ENCODE measurements at regions not wholly inside any gene's neighbourhood (a gene's known extent, or its start where the extent isn't known, plus 50 kb on each side); places are given as distances from the start of the nearest gene placed in this dataset.

- CTCF ChIA-PET, result no interaction called here
Measured at GRCh38 chr1:30310966-30311742, 412.2 kb downstream of the MATN1 start.

More at GRCh38 chr1:30310966-30311742, 412.2 kb downstream of the MATN1 start:
- Histone ChIP-seq H3K4me2 (ENCODE audit: control insufficient read depth, insufficient read depth) (no peak overlapping the region), H3K27me3 (replicated peaks in 1 of 2; ENCODE audit: control insufficient read depth in 2 of 2, insufficient read depth in 2 of 2, low read length in 1 of 2) (no peaks in the 10 kb centered on the region; a peak in 2 of 4 replicates), H4K20me1 (ENCODE audit: control insufficient read depth, insufficient read depth) (no peaks in the 10 kb centered on the region; the same call in 1 of the 2 replicates), H3K9me3 (replicated peaks; ENCODE audit: control insufficient read depth, insufficient read depth, low read length) (no peaks in the 10 kb centered on the region), H3K4me1 (ENCODE audit: control insufficient read depth, insufficient read depth, low read length) (no peaks in the 10 kb centered on the region), H2AFZ (ENCODE audit: control insufficient read depth, low read depth, low read length) (no peak overlapping the region), H3K36me3 (ENCODE audit: control insufficient read depth in 2 of 2, insufficient read depth in 2 of 2, low read length in 1 of 2) (no peaks in the 10 kb centered on the region), H3K79me2 (ENCODE audit: control insufficient read depth, insufficient read depth, low read length) (no peaks in the 10 kb centered on the region), H3K4me3 (no peak overlapping the region), H3K9ac (ENCODE audit: control insufficient read depth, insufficient read depth, low read length) (no peak overlapping the region), H3K27ac (ENCODE audit: control insufficient read depth, insufficient read depth) (no peak overlapping the region)
- ChIA-PET POLR2A (no interaction called here), SMC1A (ENCODE audit: uncharacterized antibody, unreplicated experiment) (no interaction called here), RAD21 (ENCODE audit: unreplicated experiment) (no interaction called here)
- BruUV-seq (replicated peaks), result no TSS peak
- WGBS (ENCODE audit: insufficient coverage, insufficient replicate concordance, low lambda C conversion rate, missing lambda C conversion rate), result 5% methylated on average over 11 of the region's 11 CpGs
- no peak for ATAC-seq
- intact Hi-C loops (cut with micrococcal nuclease; ENCODE audit: unreplicated experiment), result no loop called here
- TF ChIP-seq RAD51 (IDR thresholded peaks at IDR 0.05) (no peak), HSF1 (IDR thresholded peaks at IDR 0.05; ENCODE audit: low read depth, low read length) (no peak), ATF7 (IDR thresholded peaks at IDR 0.05; ENCODE audit: low read depth) (no peak)
- TF ChIP-seq, protein P1, sequence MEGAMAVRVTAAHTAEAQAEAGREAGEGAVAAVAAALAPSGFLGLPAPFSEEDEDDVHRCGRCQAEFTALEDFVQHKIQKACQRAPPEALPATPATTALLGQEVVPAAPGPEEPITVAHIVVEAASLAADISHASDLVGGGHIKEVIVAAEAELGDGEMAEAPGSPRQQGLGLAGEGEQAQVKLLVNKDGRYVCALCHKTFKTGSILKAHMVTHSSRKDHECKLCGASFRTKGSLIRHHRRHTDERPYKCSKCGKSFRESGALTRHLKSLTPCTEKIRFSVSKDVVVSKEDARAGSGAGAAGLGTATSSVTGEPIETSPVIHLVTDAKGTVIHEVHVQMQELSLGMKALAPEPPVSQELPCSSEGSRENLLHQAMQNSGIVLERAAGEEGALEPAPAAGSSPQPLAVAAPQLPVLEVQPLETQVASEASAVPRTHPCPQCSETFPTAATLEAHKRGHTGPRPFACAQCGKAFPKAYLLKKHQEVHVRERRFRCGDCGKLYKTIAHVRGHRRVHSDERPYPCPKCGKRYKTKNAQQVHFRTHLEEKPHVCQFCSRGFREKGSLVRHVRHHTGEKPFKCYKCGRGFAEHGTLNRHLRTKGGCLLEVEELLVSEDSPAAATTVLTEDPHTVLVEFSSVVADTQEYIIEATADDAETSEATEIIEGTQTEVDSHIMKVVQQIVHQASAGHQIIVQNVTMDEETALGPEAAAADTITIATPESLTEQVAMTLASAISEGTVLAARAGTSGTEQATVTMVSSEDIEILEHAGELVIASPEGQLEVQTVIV (IDR thresholded peaks at IDR 0.05; ENCODE audit: borderline replicate concordance, partially characterized antibody), result no peak
- FAIRE-seq, result no peak
- no peak for DNase-seq (ENCODE audit: low read depth, low spot score)
- in situ Hi-C loops (cut with MboI), result no loop called here
